HepG2 (cell line): ENCODE measurements at regions not wholly inside any gene's neighbourhood (a gene's known extent, or its start where the extent isn't known, plus 50 kb on each side); places are given as distances from the start of the nearest gene placed in this dataset.

Experiments used
- ATAC-seq: fragments of 200-7000 bp; cut with Tn5 transposase; 3 replicates; pipeline ENCODE4 v1.9.1; 2020; ENCODE audit warnings: mild to moderate bottlenecking, moderate library complexity
- BruUV-seq: library from RNA; stranded (reverse); fragments of 400-500 nt; replicated peaks from 2 replicates; lab custom pipeline; 2021; lab: Mats Ljungman, UMichigan
- CTCF ChIA-PET: fragments of 300-600 bp; formaldehyde crosslinking; extraction: SDS; loops from one replicate; lab custom pipeline; 2021; ENCODE audit warnings: low total read pairs, inconsistent platforms, low intra/inter-chr PET ratio; lab: Yijun Ruan, JAX
- POLR2A ChIA-PET: fragments of 350-600 bp; sonication (Branson Sonifier 250); formaldehyde crosslinking; loops from one replicate; lab custom pipeline; 2020; ENCODE audit warnings: antibody characterized with exemption, inconsistent platforms; lab: Yijun Ruan, JAX
- DNase-seq: peaks from one replicate; pipeline ENCODE4 v3.0.0-alpha.2; 2015; ENCODE audit warnings: low spot score
- FAIRE-seq: peaks from 3 replicates; lab custom pipeline; 2011; peaks lifted over from hg19 to GRCh38; lab: Jason Lieb, UNC
- H2AFZ ChIP-seq: one replicate; pipeline ENCODE4 v1.6.1; 2011; ENCODE audit warnings: low read length, inconsistent platforms
- H3K27ac ChIP-seq: fragments of 300-600 bp; 3 replicates; pipeline ENCODE4 v1.8.0; 2011; ENCODE audit warnings: mixed run types, mild to moderate bottlenecking, mixed read lengths, low read length, inconsistent platforms; ENCODE audit not compliant: insufficient read depth; ENCODE audit errors: extremely low read length
- H3K27me3 ChIP-seq, 2 experiments: fragments of 200-600 bp in 1 of 2; 2 replicates in 1 of 2; 3 replicates in 1 of 2; pipeline versions ENCODE4 v1.6.0 to v1.8.0; 2011; ENCODE audit warnings: low read length in 2 of 2, mild to moderate bottlenecking in 2 of 2, moderate library complexity in 2 of 2, inconsistent platforms in 1 of 2; ENCODE audit not compliant: insufficient read depth in 2 of 2, control insufficient read depth in 1 of 2
- H3K36me3 ChIP-seq, 2 experiments: fragments of 200-600 bp in 1 of 2; replicated peaks in 1 of 2; 2 replicates in 1 of 2; 3 replicates in 1 of 2; pipeline versions ENCODE4 v1.5.1 to v1.8.0; 2011; ENCODE audit warnings: low read length in 2 of 2, inconsistent platforms in 1 of 2; ENCODE audit not compliant: insufficient read depth in 2 of 2, control insufficient read depth in 1 of 2
- H3K4me1 ChIP-seq: 2 replicates; pipeline ENCODE4 v1.5.1; 2012; ENCODE audit warnings: low read length, inconsistent platforms; ENCODE audit not compliant: insufficient read depth
- H3K4me2 ChIP-seq: 2 replicates; pipeline ENCODE4 v1.6.0; 2011; ENCODE audit warnings: low read depth, low read length, inconsistent platforms
- H3K4me3 ChIP-seq, 3 experiments: fragments of 200-600 bp in 1 of 3; sonication (generic), shearing (Covaris generic) in 1 of 3; replicated peaks in 1 of 3; 2 replicates each; pipeline ENCODE4 v1.5.1; 2011 to 2016; ENCODE audit warnings: low read length in 3 of 3, inconsistent platforms in 2 of 3, low read depth in 2 of 3, mild to moderate bottlenecking in 2 of 3, control low read depth in 1 of 3, mixed read lengths in 1 of 3; ENCODE audit not compliant: insufficient read depth in 1 of 3
- H3K79me2 ChIP-seq: one replicate; pipeline ENCODE4 v1.6.1; 2011; ENCODE audit warnings: low read length, inconsistent platforms; ENCODE audit not compliant: insufficient read depth
- H3K9ac ChIP-seq: 2 replicates; pipeline ENCODE4 v1.6.0; 2011; ENCODE audit warnings: mild to moderate bottlenecking, low read depth, low read length, inconsistent platforms; ENCODE audit not compliant: insufficient read depth
- H3K9me3 ChIP-seq: 2 replicates; pipeline ENCODE4 v1.5.1; 2012; ENCODE audit warnings: mild to moderate bottlenecking, low read length
- H4K20me1 ChIP-seq: 2 replicates; pipeline ENCODE4 v1.6.0; 2011; ENCODE audit warnings: inconsistent platforms, mild to moderate bottlenecking, low read length, moderate library complexity; ENCODE audit not compliant: insufficient read depth
- CTCF ChIP-seq: sonication (generic); formaldehyde crosslinking; IDR thresholded peaks from 2 replicates; pipeline ENCODE4 v1.5.0; 2020; ENCODE audit warnings: mild to moderate bottlenecking, missing genetic modification reagents, moderate library complexity
- FUBP1 ChIP-seq: sonication (generic); formaldehyde crosslinking; IDR thresholded peaks from 2 replicates; pipeline ENCODE4 v1.5.1; 2020; ENCODE audit warnings: missing genetic modification reagents, mild to moderate bottlenecking, borderline replicate concordance
- LRRFIP1 ChIP-seq: sonication (generic); formaldehyde crosslinking; conservative IDR thresholded peaks from 2 replicates; pipeline ENCODE4 v1.4.0; 2020; ENCODE audit warnings: missing genetic modification reagents
- ZNF124 ChIP-seq: sonication (generic); formaldehyde crosslinking; IDR thresholded peaks from 2 replicates; pipeline ENCODE4 v1.4.0; 2020; ENCODE audit warnings: missing genetic modification reagents
- ZNF570 ChIP-seq: sonication (generic); formaldehyde crosslinking; IDR thresholded peaks from 2 replicates; pipeline ENCODE4 v1.4.0; 2020; ENCODE audit warnings: mild to moderate bottlenecking, missing genetic modification reagents, borderline replicate concordance
- ZNF629 ChIP-seq: sonication (generic); formaldehyde crosslinking; conservative IDR thresholded peaks from 2 replicates; pipeline ENCODE4 v1.5.0; 2020; ENCODE audit warnings: missing genetic modification reagents
- WGBS: methylation state at CpG from one replicate; pipeline ENCODE4 v1.1.6; 2017; ENCODE audit warnings: low lambda C conversion rate; 5-methylcytosine and 5-hydroxymethylcytosine counted together
- in situ Hi-C: cut with HindIII; loops from 2 replicates; pipeline ENCODE4 v1.10.0; 2017; ENCODE audit warnings: low pct_unique_long_range_greater_than_20kb; ENCODE audit not compliant: extremely low pct_ligation_motif_present
- intact Hi-C: fragments of 100-400 bp; cut with micrococcal nuclease; formaldehyde crosslinking; loops from one replicate; pipeline ENCODE4 v1.10.0; 2022; ENCODE audit not compliant: unreplicated experiment

DNA sequence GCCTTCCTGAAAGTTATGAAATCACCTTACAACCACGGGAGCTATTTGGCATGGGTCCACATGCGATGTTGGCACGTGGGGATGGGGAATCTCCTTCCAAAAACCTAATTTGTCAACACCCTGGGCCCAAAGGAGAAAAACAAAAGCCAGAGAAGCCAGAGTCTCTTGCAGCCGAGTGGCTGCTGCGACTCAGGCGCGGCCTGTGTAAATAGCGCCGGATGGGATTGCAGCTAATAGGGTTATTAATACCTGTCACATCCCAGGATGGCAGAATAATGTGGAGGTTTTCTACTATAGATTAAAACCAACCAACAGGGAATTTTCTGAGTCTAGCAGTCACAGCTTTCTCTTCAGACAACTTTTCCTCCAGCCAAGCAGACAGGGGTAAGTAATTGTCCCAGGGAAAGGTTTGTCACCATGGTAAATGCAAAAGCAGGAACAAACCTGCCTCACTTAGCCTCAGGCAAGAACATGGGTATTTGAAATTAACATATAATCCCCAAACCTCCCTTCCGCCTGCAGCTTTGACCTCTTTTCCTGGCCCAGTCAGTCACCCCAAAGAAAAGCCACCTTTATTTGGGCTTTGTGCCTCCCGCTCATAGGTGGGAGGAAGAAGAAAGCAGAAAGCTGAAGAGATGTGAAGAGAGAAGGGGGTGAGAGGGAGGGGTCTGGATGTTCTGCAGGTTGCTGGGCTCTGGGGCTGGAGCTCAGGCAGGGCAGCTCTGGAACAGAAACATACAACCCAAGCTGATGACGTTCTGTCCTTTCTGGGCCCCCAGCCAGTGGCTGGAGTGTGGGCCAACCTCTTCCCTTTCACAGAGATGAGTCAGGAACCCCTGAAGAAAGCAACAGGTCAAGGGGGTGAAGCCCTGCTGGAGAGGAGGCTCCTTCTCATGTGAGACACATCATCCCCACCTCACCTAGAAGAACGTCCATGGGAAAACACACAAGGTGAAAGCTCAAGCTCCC is 376.5 kb downstream of the NXPE2 start:
- in situ Hi-C loops (no loop called here), intact Hi-C loops (no loop called here)
- TF ChIP-seq ZNF570 (CRISPR knock-in tag): no peak
- H3K4me2 ChIP-seq: no peak overlapping the region
- 23% methylated on average over 13 of the region's 13 CpGs for WGBS
- DNase-seq: no peak
- H3K79me2 ChIP-seq: no peaks in the 10 kb centered on the region
- no peaks in the 10 kb centered on the region for H3K36me3 ChIP-seq
- ChIA-PET POLR2A (no interaction called here), CTCF (no interaction called here)
- no peaks in the 10 kb centered on the region for H3K4me1 ChIP-seq
- H3K9ac ChIP-seq: no peak overlapping the region
- no peak for ATAC-seq
- no peak overlapping the region for H3K4me3 ChIP-seq
- no peaks in the 10 kb centered on the region; a peak in 1 of 5 replicates for H3K27me3 ChIP-seq
- BruUV-seq: no TSS peak
- peaks cover 18% of the 10 kb centered on the region for H3K9me3 ChIP-seq
- H4K20me1 ChIP-seq: no peaks in the 10 kb centered on the region
- no peak overlapping the region for H3K27ac ChIP-seq
- no peak for FAIRE-seq
- no peak overlapping the region for H2AFZ ChIP-seq

DNA sequence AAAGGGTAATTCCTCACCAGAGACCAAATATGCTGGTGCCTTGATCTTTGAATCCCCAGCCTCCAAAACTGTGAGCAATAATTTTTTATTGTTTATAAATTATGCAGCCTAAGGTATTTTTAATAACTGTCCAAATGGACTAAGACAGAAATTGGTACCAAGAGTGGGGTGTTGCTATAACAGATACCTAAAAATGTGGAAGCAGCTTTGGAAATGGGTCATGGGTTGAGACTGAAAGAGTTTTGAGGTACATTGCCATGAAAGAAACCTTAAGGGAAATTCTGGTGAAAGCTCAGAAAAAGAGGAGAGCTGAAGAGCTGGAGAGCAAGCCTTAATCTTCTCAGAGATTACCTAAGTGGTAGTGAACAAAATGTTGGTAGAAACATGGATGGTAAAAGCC is 378.2 kb downstream of the NXPE2 start:
- BruUV-seq: no TSS peak
- Histone ChIP-seq H3K4me3 (no peak overlapping the region), H3K9ac (no peak overlapping the region), H3K27me3 (no peaks in the 10 kb centered on the region; a peak in 1 of 5 replicates), H4K20me1 (no peaks in the 10 kb centered on the region), H3K4me1 (no peaks in the 10 kb centered on the region), H3K36me3 (no peaks in the 10 kb centered on the region), H3K79me2 (no peaks in the 10 kb centered on the region), H3K4me2 (no peak overlapping the region), H3K9me3 (peaks cover 18% of the 10 kb centered on the region), H3K27ac (no peak overlapping the region), H2AFZ (no peak overlapping the region)
- intact Hi-C loops (no loop called here), in situ Hi-C loops (no loop called here)
- ATAC-seq (no peak), FAIRE-seq (no peak), DNase-seq (no peak)
- CTCF ChIA-PET: no interaction called here
- POLR2A ChIA-PET: no interaction called here
- TF ChIP-seq CTCF (CRISPR knock-in tag) (no peak), ZNF629 (CRISPR knock-in tag) (no peak), FUBP1 (no peak), ZNF124 (CRISPR knock-in tag) (no peak), LRRFIP1 (CRISPR knock-in tag) (no peak)
